ENCODE measurements at regions not wholly inside any gene's neighbourhood (a gene's known extent, or its start where the extent isn't known, plus 50 kb on each side); places are given as distances from the start of the nearest gene placed in this dataset.
"Not testable (repeated sequence)": the region's sequence is repeated elsewhere in the genome, so short reads cannot be mapped to it uniquely, and the experiment has no call there.

- no peak for DNase-seq
These were observed 1343.4 kb downstream of the GRIK2 start for GRCh38 chr6:102736941-102737368.

GRCh38 chr6:102732898-102733297, 1339.4 kb downstream of the GRIK2 start:
- no peak for DNase-seq

- not testable (repeated sequence) for DNase-seq
These were observed 1328.6 kb downstream of the GRIK2 start for GRCh38 chr6:102722086-102722485.

- DNase-seq = no peak
These were observed 1324.4 kb downstream of the GRIK2 start for GRCh38 chr6:102717737-102718456.

- DNase-seq = no peak
These were observed 1323.7 kb downstream of the GRIK2 start for GRCh38 chr6:102717252-102717651.

- no peak for DNase-seq
These were observed 1307.5 kb downstream of the GRIK2 start for GRCh38 chr6:102701019-102701418.

- no peak for DNase-seq
These were observed 1293.0 kb downstream of the GRIK2 start for GRCh38 chr6:102686461-102686860.

GRCh38 chr6:102680413-102680812, 1286.9 kb downstream of the GRIK2 start:
- DNase-seq = no peak

- no peak for DNase-seq
These were observed 1286.4 kb downstream of the GRIK2 start for GRCh38 chr6:102679865-102680264.

- DNase-seq = no peak
These were observed 1283.7 kb downstream of the GRIK2 start for GRCh38 chr6:102677225-102677624.

GRCh38 chr6:102670735-102671134, 1277.2 kb downstream of the GRIK2 start:
- DNase-seq = no peak

- no peak for DNase-seq
These were observed 1269.3 kb downstream of the GRIK2 start for GRCh38 chr6:102662851-102663250.

GRCh38 chr6:102660303-102660702, 1266.8 kb downstream of the GRIK2 start:
- no peak for DNase-seq

GRCh38 chr6:102655823-102656222, 1262.3 kb downstream of the GRIK2 start:
- no peak for DNase-seq

GRCh38 chr6:102641426-102641825, 1247.9 kb downstream of the GRIK2 start:
- DNase-seq = no peak

GRCh38 chr6:102631921-102632320, 1238.4 kb downstream of the GRIK2 start:
- DNase-seq = no peak

- DNase-seq = no peak
These were observed 1229.7 kb downstream of the GRIK2 start for GRCh38 chr6:102623201-102623600.

GRCh38 chr6:102619585-102619984, 1226.1 kb downstream of the GRIK2 start:
- DNase-seq = peak; percentile 9

- no peak for DNase-seq
These were observed 1189.1 kb downstream of the GRIK2 start for GRCh38 chr6:102582569-102582968.

GRCh38 chr6:102581378-102582124, 1188.0 kb downstream of the GRIK2 start:
- DNase-seq = no peak

GRCh38 chr6:102571236-102571908, 1177.9 kb downstream of the GRIK2 start:
- DNase-seq = peak; percentile 27

- no peak for DNase-seq
These were observed 1169.2 kb downstream of the GRIK2 start for GRCh38 chr6:102562713-102563112.

- no peak for DNase-seq
These were observed 1159.7 kb downstream of the GRIK2 start for GRCh38 chr6:102553214-102553613.
